GM18909 (cell line): ENCODE measurements at regions not wholly inside any gene's neighbourhood (a gene's known extent, or its start where the extent isn't known, plus 50 kb on each side); places are given as distances from the start of the nearest gene placed in this dataset.
A peak's percentile ranks its signal among the peaks of the same experiment; 100 is the strongest.

Experiments
- ATAC-seq: cut with Tn5 transposase; IDR thresholded peaks from one replicate; pipeline ENCODE4 v1.9.1; 2021; ENCODE audit warnings: mild to moderate bottlenecking; ENCODE audit not compliant: unreplicated experiment, poor library complexity

GRCh38 chr12:24725616-24726015 is 223.3 kb downstream of the BCAT1 start:
- ATAC-seq = no peak

- no peak for ATAC-seq
Observed at GRCh38 chr12:24724814-24725213, 224.1 kb downstream of the BCAT1 start.

GRCh38 chr12:24723759-24724158 is 225.1 kb downstream of the BCAT1 start:
- no peak for ATAC-seq

- ATAC-seq = no peak
Observed at GRCh38 chr12:24721191-24721590, 227.7 kb downstream of the BCAT1 start.

- ATAC-seq = peak; percentile 92
Observed at GRCh38 chr12:24719293-24719721, 229.6 kb downstream of the BCAT1 start.

- ATAC-seq = peak; percentile 4
Observed at GRCh38 chr12:24718617-24719016, 230.3 kb downstream of the BCAT1 start.

GRCh38 chr12:24714237-24714636 is 234.7 kb downstream of the BCAT1 start:
- no peak for ATAC-seq

- no peak for ATAC-seq
Observed at GRCh38 chr12:24711056-24712008, 237.6 kb downstream of the BCAT1 start.

- no peak for ATAC-seq
Observed at GRCh38 chr12:24709216-24709615, 239.7 kb downstream of the BCAT1 start.

GRCh38 chr12:24708718-24709117 is 240.2 kb downstream of the BCAT1 start:
- no peak for ATAC-seq

- no peak for ATAC-seq
Observed at GRCh38 chr12:24708043-24708442, 240.9 kb downstream of the BCAT1 start.

GRCh38 chr12:24707334-24707733 is 241.6 kb downstream of the BCAT1 start:
- ATAC-seq = no peak

GRCh38 chr12:24705741-24706358 is 243.1 kb downstream of the BCAT1 start:
- peak; percentile 99 for ATAC-seq

- no peak for ATAC-seq
Observed at GRCh38 chr12:24705216-24705615, 243.7 kb downstream of the BCAT1 start.

GRCh38 chr12:24701343-24701742 is 247.6 kb downstream of the BCAT1 start:
- ATAC-seq = no peak

- no peak for ATAC-seq
Observed at GRCh38 chr12:24698972-24699371, 249.9 kb downstream of the BCAT1 start.

GRCh38 chr12:24697769-24698168 is 251.1 kb downstream of the BCAT1 start:
- ATAC-seq = no peak

- no peak for ATAC-seq
Observed at GRCh38 chr12:24697295-24697694, 251.6 kb downstream of the BCAT1 start.

GRCh38 chr12:24696800-24697199 is 252.1 kb downstream of the BCAT1 start:
- no peak for ATAC-seq

GRCh38 chr12:24695657-24696329 is 253.1 kb downstream of the BCAT1 start:
- ATAC-seq = no peak

GRCh38 chr12:24695103-24695502 is 253.8 kb downstream of the BCAT1 start:
- ATAC-seq = no peak
